ENCODE measurements at regions not wholly inside any gene's neighbourhood (a gene's known extent, or its start where the extent isn't known, plus 50 kb on each side); places are given as distances from the start of the nearest gene placed in this dataset.

DNA sequence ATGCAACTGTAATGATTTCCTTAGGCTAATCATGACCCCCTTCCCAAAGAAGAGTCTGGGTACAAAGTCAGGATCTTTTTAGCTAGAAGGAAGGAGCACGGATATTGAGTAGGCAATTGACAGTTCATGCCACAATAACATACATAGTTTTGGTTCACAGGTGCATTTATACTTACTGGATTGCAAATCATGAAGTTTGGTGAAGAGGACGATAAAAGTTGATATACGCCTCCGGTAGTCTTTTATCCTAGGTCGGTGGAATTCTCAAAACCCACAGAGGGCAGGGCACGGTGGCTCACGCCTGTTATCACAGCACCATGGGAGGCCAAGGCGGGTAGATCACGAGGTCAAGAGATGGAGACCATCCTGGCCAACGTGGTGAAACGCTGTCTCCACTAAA, 265.4 kb upstream of the PRMT6 start:
- Histone ChIP-seq H3K27ac (replicated peaks) (no peak overlapping the region), H3K4me3 (replicated peaks; ENCODE audit: insufficient read depth, low read length) (no peak overlapping the region), H3K27me3 (ENCODE audit: insufficient read depth, poor library complexity, severe bottlenecking) (no peaks in the 10 kb centered on the region)
- no peak for DNase-seq (ENCODE audit: low read depth in 1 of 2, low spot score in 1 of 2)
- TF ChIP-seq, protein P1, sequence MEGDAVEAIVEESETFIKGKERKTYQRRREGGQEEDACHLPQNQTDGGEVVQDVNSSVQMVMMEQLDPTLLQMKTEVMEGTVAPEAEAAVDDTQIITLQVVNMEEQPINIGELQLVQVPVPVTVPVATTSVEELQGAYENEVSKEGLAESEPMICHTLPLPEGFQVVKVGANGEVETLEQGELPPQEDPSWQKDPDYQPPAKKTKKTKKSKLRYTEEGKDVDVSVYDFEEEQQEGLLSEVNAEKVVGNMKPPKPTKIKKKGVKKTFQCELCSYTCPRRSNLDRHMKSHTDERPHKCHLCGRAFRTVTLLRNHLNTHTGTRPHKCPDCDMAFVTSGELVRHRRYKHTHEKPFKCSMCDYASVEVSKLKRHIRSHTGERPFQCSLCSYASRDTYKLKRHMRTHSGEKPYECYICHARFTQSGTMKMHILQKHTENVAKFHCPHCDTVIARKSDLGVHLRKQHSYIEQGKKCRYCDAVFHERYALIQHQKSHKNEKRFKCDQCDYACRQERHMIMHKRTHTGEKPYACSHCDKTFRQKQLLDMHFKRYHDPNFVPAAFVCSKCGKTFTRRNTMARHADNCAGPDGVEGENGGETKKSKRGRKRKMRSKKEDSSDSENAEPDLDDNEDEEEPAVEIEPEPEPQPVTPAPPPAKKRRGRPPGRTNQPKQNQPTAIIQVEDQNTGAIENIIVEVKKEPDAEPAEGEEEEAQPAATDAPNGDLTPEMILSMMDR (IDR thresholded peaks at IDR 0.05; ENCODE audit: insufficient read depth, low read length), result no peak
- TF ChIP-seq POLR2AphosphoS5 (IDR thresholded peaks at IDR 0.05; ENCODE audit: low read depth) (no peak), GABPA (IDR thresholded peaks at IDR 0.05; ENCODE audit: low read depth) (no peak), SPI1 (IDR thresholded peaks at IDR 0.05; ENCODE audit: borderline replicate concordance, low read depth) (no peak)
- TF ChIP-seq, protein P2, sequence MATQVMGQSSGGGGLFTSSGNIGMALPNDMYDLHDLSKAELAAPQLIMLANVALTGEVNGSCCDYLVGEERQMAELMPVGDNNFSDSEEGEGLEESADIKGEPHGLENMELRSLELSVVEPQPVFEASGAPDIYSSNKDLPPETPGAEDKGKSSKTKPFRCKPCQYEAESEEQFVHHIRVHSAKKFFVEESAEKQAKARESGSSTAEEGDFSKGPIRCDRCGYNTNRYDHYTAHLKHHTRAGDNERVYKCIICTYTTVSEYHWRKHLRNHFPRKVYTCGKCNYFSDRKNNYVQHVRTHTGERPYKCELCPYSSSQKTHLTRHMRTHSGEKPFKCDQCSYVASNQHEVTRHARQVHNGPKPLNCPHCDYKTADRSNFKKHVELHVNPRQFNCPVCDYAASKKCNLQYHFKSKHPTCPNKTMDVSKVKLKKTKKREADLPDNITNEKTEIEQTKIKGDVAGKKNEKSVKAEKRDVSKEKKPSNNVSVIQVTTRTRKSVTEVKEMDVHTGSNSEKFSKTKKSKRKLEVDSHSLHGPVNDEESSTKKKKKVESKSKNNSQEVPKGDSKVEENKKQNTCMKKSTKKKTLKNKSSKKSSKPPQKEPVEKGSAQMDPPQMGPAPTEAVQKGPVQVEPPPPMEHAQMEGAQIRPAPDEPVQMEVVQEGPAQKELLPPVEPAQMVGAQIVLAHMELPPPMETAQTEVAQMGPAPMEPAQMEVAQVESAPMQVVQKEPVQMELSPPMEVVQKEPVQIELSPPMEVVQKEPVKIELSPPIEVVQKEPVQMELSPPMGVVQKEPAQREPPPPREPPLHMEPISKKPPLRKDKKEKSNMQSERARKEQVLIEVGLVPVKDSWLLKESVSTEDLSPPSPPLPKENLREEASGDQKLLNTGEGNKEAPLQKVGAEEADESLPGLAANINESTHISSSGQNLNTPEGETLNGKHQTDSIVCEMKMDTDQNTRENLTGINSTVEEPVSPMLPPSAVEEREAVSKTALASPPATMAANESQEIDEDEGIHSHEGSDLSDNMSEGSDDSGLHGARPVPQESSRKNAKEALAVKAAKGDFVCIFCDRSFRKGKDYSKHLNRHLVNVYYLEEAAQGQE (IDR thresholded peaks at IDR 0.05; ENCODE audit: insufficient replicate concordance, low read depth), result no peak

DNA sequence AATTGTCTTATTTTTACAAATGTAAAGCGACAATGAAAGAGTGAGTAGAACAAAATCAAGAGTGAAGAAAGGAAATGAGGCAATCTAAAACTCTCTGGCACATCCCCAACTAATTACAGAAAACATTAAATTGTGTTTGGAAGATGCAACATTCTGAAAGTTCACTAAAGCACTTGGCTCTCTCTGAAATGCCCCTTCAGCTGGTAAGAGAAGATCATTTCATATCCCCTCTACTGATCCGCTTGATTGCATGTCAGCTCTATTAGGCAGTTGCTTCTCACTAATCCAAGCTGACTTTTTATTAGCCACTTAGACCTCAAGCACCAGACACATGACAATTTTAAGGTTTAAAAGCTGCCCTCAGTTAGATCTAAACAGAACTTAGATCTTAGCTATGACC, 262.8 kb upstream of the PRMT6 start:
- Histone ChIP-seq H3K4me3 (replicated peaks; ENCODE audit: insufficient read depth, low read length) (no peak overlapping the region), H3K27ac (replicated peaks) (no peak overlapping the region), H3K27me3 (ENCODE audit: insufficient read depth, poor library complexity, severe bottlenecking) (no peaks in the 10 kb centered on the region)
- no peak for TF ChIP-seq SPI1 (IDR thresholded peaks at IDR 0.05; ENCODE audit: borderline replicate concordance, low read depth)
- TF ChIP-seq, protein P1 (IDR thresholded peaks at IDR 0.05; ENCODE audit: insufficient read depth, low read length), result no peak
- no peak for TF ChIP-seq GABPA (IDR thresholded peaks at IDR 0.05; ENCODE audit: low read depth)
- TF ChIP-seq POLR2AphosphoS5 (IDR thresholded peaks at IDR 0.05; ENCODE audit: low read depth), result no peak
- TF ChIP-seq, protein P2 (IDR thresholded peaks at IDR 0.05; ENCODE audit: insufficient replicate concordance, low read depth), result no peak
- DNase-seq (ENCODE audit: low read depth in 1 of 2, low spot score in 1 of 2), result no peak

DNA sequence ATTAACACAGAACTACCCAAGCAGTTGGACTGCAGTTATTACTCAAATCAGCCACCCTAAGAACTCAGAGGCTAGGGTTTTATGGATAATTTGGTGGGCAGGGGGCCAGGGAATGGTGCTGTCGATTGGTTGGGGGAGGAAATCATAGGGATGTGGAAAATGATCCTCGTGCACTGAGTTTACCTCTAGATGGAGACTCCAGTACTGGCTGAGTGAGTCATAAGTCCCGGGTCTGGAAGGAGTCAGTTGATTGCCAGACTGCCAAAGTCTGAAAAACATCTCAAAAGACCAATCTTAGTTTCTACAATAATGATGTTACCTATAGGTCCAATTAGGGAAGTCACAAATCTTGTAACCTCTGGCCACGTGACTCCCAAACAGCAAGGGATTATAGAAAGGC, 257.5 kb upstream of the PRMT6 start:
- DNase-seq (ENCODE audit: low read depth in 1 of 2, low spot score in 1 of 2), result no peak
- Histone ChIP-seq H3K27ac (replicated peaks) (no peak overlapping the region), H3K27me3 (ENCODE audit: insufficient read depth, poor library complexity, severe bottlenecking) (no peaks in the 10 kb centered on the region), H3K4me3 (replicated peaks; ENCODE audit: insufficient read depth, low read length) (no peak overlapping the region)
- TF ChIP-seq, protein P2 (IDR thresholded peaks at IDR 0.05; ENCODE audit: insufficient replicate concordance, low read depth), result no peak
- TF ChIP-seq POLR2AphosphoS5 (IDR thresholded peaks at IDR 0.05; ENCODE audit: low read depth), result no peak

DNA sequence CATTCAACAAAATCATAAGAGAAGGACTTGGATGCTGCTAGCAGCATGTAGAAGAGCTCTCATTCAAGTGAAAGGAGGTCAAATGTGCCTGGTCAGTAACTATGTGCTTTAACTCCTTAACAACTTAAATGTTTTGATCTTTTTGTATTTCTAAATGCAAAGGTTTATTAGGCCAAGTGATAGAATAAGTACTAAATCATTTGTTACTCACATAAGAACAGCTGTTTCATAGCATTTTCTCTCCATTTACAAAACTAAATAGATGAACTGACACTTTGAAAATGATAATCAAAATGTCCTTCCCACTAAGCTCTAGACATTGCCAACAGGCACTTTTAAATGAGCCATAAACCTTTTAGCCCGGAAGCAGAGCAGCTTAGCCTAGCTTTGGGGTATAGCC, 254.3 kb upstream of the PRMT6 start:
- Histone ChIP-seq H3K4me3 (replicated peaks; ENCODE audit: insufficient read depth, low read length) (no peak overlapping the region), H3K27me3 (ENCODE audit: insufficient read depth, poor library complexity, severe bottlenecking) (no peaks in the 10 kb centered on the region), H3K27ac (replicated peaks) (no peak overlapping the region)
- no peak for DNase-seq (ENCODE audit: low read depth in 1 of 2, low spot score in 1 of 2)
- TF ChIP-seq, protein P2 (IDR thresholded peaks at IDR 0.05; ENCODE audit: insufficient replicate concordance, low read depth), result no peak
- TF ChIP-seq SPI1 (IDR thresholded peaks at IDR 0.05; ENCODE audit: borderline replicate concordance, low read depth) (no peak), GABPA (IDR thresholded peaks at IDR 0.05; ENCODE audit: low read depth) (no peak), POLR2AphosphoS5 (IDR thresholded peaks at IDR 0.05; ENCODE audit: low read depth) (no peak)
- TF ChIP-seq, protein P1 (IDR thresholded peaks at IDR 0.05; ENCODE audit: insufficient read depth, low read length), result no peak
